T-helper 2 cell treated with Interferon-gamma antibody and Interleukin-4, amounts not matched to agents 5 μg/mL and 100 μg/mL, for 36 hours (primary cell): ENCODE measurements at regions not wholly inside any gene's neighbourhood (a gene's known extent, or its start where the extent isn't known, plus 50 kb on each side); places are given as distances from the start of the nearest gene placed in this dataset.
"Not testable (repeated sequence)": the region's sequence is repeated elsewhere in the genome, so short reads cannot be mapped to it uniquely, and the experiment has no call there.

ENCODE experiments used
- DNase-seq: peaks from one replicate; pipeline ENCODE4 v3.0.0; 2021; ENCODE audit warnings: low spot score
- H3K27ac Mint-ChIP-seq: one replicate; pipeline ENCODE4 v1.8.0; 2021; ENCODE audit warnings: mild to moderate bottlenecking, mixed read lengths
- H3K27me3 Mint-ChIP-seq: one replicate; pipeline ENCODE4 v1.8.0; 2021; ENCODE audit warnings: low read depth, mixed read lengths
- H3K36me3 Mint-ChIP-seq: one replicate; pipeline ENCODE4 v1.8.0; 2021; ENCODE audit warnings: low read depth, mixed read lengths
- H3K4me1 Mint-ChIP-seq: one replicate; pipeline ENCODE4 v1.8.0; 2021; ENCODE audit warnings: low read depth, mixed read lengths
- H3K4me3 Mint-ChIP-seq: one replicate; pipeline ENCODE4 v1.8.0; 2022; ENCODE audit warnings: mild to moderate bottlenecking, moderate library complexity, mixed read lengths
- H3K9me3 Mint-ChIP-seq: one replicate; pipeline ENCODE4 v1.8.0; 2021; ENCODE audit warnings: mixed read lengths

DNA sequence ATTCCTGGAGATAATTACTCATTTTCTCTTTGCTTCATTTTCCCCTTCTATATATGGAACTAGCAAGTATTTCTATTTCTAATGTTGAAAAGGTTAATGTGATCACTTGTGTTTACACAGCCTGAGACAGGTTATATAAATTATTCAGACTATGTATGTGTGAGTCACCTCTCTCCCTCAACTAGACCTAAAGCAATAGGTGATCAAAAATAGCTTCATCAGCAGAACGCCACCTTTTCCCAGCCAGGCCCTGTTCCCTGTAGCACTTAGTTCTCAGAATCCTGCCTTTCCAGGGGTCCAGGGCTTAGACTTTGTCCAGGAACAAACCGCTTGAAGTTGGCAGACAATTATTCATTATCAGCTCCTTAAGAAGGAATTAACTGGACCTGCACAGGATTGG, 125.3 kb upstream of the EXOC2 start:
- H3K27ac Mint-ChIP-seq, result no peak overlapping the region
- peaks cover 9% of the 10 kb centered on the region for H3K27me3 Mint-ChIP-seq
- H3K4me1 Mint-ChIP-seq, result peaks cover 8% of the 10 kb centered on the region
- H3K4me3 Mint-ChIP-seq, result no peak overlapping the region
- H3K9me3 Mint-ChIP-seq, result no peaks in the 10 kb centered on the region
- no peak for DNase-seq
- H3K36me3 Mint-ChIP-seq, result no peaks in the 10 kb centered on the region

GRCh38 chr6:816510-817084, 123.7 kb upstream of the EXOC2 start:
- DNase-seq, result peak; percentile 50

DNA sequence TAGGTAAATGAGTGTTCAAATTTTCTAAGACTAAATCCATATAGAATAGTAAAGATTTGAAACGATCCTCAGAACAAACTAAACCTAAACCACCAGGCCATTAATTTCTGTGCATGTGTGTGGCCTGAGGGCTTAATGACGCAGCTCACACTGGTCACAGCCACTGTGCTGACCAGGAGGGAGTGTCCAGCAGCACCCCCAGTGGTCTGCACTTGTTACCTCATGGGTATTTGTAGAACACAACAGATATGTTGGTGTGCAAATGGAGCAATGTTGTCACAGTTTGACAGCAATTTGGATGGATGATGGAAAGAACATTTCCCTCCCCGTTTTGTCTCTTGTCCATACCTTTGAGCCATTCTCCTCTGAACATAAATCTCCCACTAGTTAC, 122.4 kb upstream of the EXOC2 start:
- Mint-ChIP-seq H3K4me3 (no peak overlapping the region), H3K27me3 (no peaks in the 10 kb centered on the region), H3K9me3 (no peaks in the 10 kb centered on the region), H3K27ac (no peak overlapping the region), H3K36me3 (no peaks in the 10 kb centered on the region), H3K4me1 (peaks cover 8% of the 10 kb centered on the region)
- no peak for DNase-seq

More at GRCh38 chr6:816510-817084, 123.7 kb upstream of the EXOC2 start:
- Mint-ChIP-seq H3K27me3 (peaks cover 5% of the 10 kb centered on the region), H3K4me1 (peaks cover 8% of the 10 kb centered on the region), H3K9me3 (no peaks in the 10 kb centered on the region), H3K36me3 (no peaks in the 10 kb centered on the region), H3K4me3 (no peak overlapping the region), H3K27ac (no peak overlapping the region)

GRCh38 chr6:814378-815347, 121.7 kb upstream of the EXOC2 start:
- H3K27ac Mint-ChIP-seq, result no peak overlapping the region
- no peak overlapping the region for H3K4me3 Mint-ChIP-seq

GRCh38 chr6:811831-812230, 118.9 kb upstream of the EXOC2 start:
- Mint-ChIP-seq H3K27ac (no peak overlapping the region), H3K36me3 (no peaks in the 10 kb centered on the region)

More at GRCh38 chr6:814378-815347, 121.7 kb upstream of the EXOC2 start:
- H3K9me3 Mint-ChIP-seq, result no peaks in the 10 kb centered on the region
- no peaks in the 10 kb centered on the region for H3K36me3 Mint-ChIP-seq
- peaks cover 8% of the 10 kb centered on the region for H3K4me1 Mint-ChIP-seq
- no peaks in the 10 kb centered on the region for H3K27me3 Mint-ChIP-seq
- DNase-seq, result no peak

DNA sequence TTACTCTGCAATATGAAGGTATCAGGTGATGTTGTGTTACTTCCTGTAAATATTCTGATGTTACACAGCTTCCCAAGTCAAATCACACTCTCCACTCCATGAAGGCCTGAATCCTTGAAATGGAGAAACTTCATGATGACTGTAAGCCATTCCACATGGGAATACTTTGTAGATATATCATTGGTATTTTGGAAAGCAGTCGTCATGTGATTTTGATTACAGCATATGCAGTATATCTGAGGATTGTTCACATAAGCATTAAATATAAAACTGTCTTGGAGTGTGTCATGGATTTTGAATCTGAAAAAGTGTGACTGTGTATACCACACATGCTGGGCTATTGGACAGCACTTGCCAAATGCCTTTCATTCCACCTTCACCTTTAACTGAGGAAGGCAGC, 118.3 kb upstream of the EXOC2 start:
- Mint-ChIP-seq H3K4me1 (no peaks in the 10 kb centered on the region), H3K27ac (no peak overlapping the region), H3K36me3 (no peaks in the 10 kb centered on the region), H3K9me3 (no peaks in the 10 kb centered on the region), H3K4me3 (no peak overlapping the region), H3K27me3 (no peaks in the 10 kb centered on the region)
- no peak for DNase-seq

More at GRCh38 chr6:811831-812230, 118.9 kb upstream of the EXOC2 start:
- no peak for DNase-seq
- H3K9me3 Mint-ChIP-seq, result no peaks in the 10 kb centered on the region
- peaks cover 5% of the 10 kb centered on the region for H3K4me1 Mint-ChIP-seq
- H3K4me3 Mint-ChIP-seq, result no peak overlapping the region
- no peaks in the 10 kb centered on the region for H3K27me3 Mint-ChIP-seq

GRCh38 chr6:804771-805170, 111.8 kb upstream of the EXOC2 start:
- H3K36me3 Mint-ChIP-seq, result no peaks in the 10 kb centered on the region
- no peaks in the 10 kb centered on the region for H3K9me3 Mint-ChIP-seq
- no peak overlapping the region for H3K4me3 Mint-ChIP-seq
- no peaks in the 10 kb centered on the region for H3K4me1 Mint-ChIP-seq
- H3K27me3 Mint-ChIP-seq, result peaks cover 4% of the 10 kb centered on the region
- no peak for DNase-seq
- H3K27ac Mint-ChIP-seq, result no peak overlapping the region

DNA sequence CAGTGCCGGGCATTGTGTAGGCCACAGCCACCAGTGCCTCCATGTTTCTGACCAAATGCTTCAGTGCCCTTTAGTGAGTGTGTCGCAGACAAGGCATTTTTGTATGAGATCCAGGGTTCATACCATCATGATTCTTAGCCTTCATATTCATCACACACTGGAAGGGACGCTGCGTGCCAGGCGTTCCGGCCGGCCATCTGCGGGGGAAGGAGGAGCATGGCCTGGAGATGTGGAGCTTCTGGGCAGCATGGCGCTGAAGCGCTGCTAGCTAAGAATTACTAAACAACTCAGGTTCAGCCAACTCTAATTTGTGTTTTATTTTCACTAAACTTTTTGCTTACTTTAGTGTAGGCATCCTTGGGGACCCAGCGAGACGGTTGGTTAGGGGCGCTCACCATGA, 111.4 kb upstream of the EXOC2 start:
- DNase-seq, result no peak
- Mint-ChIP-seq H3K27ac (no peak overlapping the region), H3K4me1 (no peaks in the 10 kb centered on the region), H3K36me3 (no peaks in the 10 kb centered on the region), H3K4me3 (no peak overlapping the region), H3K9me3 (no peaks in the 10 kb centered on the region), H3K27me3 (peaks cover 6% of the 10 kb centered on the region)

DNA sequence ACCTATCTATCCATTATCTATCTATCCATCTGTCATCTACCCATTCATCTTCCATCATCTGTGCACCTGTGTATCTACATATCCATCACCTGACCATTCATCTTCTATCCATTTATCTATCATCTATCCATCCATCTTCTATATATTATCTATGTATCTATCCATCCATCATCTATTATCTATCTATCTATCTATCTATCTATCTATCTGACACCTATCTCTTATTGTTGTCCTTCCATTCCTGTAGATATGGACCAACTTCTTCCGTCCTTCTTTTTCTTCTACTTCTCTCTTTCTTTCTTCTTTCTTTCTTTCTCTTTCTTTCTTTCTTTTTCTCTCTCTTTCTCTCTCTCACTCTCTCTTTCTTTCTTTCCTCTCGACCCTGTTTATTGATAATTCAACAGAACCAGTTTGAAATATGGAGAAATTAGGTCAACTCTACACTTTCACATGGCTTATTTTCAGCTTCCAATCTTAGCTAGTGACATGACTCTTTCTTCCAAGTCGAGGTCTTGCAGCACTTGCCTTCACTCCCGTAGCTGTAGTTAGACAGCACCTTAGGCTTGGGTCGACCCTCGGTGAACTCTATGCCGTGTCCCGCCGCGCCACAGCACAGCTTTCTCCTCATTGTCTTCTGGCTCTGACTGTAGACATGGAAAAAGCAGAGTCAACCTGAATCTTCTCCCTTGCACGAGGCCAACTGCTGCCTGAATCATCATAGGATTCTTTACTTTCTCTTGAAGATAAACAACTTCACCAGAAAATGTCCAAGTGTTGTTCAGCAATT, 110.4 kb upstream of the EXOC2 start:
- Mint-ChIP-seq H3K27ac (no peak overlapping the region), H3K4me3 (no peak overlapping the region), H3K4me1 (no peaks in the 10 kb centered on the region), H3K36me3 (no peaks in the 10 kb centered on the region), H3K27me3 (peaks cover 13% of the 10 kb centered on the region), H3K9me3 (no peaks in the 10 kb centered on the region)
- DNase-seq, result no peak

DNA sequence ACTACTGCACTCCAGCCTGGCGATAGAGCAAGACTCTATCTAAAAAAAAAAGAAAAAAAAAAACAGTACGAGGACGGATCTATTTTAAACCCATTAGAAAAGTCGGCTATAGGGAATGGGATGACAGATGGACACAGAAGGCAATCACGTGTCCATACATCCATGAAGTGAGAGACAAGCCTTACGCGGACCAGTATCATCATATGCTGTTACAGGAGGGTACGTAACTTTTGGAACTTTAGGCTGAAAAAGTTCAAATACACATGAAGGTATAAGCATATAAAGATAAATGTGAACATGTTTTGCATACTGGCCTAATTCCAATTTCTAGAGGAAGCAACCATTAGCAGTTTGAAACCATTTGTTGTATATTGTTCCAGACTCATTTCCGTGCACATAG, 109.8 kb upstream of the EXOC2 start:
- no peak overlapping the region for H3K4me3 Mint-ChIP-seq
- no peaks in the 10 kb centered on the region for H3K9me3 Mint-ChIP-seq
- H3K27me3 Mint-ChIP-seq, result peaks cover 19% of the 10 kb centered on the region
- H3K36me3 Mint-ChIP-seq, result no peaks in the 10 kb centered on the region
- no peak overlapping the region for H3K27ac Mint-ChIP-seq
- no peaks in the 10 kb centered on the region for H3K4me1 Mint-ChIP-seq
- DNase-seq, result no peak

DNA sequence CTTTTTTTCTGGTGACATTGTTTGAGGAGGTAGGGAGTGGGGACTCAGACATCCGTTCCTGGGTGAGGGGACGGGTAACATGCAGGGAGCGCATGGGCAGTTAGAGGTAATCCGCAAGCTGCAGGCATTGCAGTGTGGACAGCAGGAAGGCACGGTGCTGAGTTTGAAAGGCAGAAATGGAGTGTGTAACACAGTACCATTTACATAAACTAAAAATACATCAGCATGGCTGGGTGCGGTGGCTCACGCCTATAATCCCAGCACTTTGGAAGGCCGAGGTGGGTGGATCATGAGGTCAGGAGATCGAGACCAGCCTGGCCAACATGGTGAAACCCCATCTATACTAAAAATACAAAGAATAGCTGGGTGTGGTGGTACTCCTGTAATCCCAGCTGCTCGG, 109.3 kb upstream of the EXOC2 start:
- H3K4me3 Mint-ChIP-seq, H3K4me1 Mint-ChIP-seq, H3K27ac Mint-ChIP-seq, H3K36me3 Mint-ChIP-seq, H3K9me3 Mint-ChIP-seq, DNase-seq: not testable (repeated sequence)
- H3K27me3 Mint-ChIP-seq, result peaks cover 24% of the 10 kb centered on the region

DNA sequence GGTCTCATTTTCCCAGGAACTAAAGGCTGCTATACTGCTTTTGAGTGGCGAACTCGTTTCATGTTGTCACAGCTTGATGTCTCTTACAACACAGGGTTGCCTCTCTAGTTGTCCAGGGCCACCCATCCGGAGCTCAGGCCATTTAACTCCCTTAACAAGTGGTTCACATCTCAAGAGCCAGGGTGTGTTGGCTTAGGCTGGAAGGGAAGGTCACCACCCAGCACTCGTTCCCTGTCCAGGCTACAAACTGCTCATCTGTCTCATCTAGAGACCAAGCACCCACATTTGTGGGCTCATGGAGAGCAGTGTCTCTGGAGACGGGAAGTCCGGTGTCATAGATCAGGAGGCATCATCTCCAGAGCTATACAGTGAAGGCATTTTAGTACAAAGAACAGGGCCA, 106.8 kb upstream of the EXOC2 start:
- Mint-ChIP-seq H3K9me3 (no peaks in the 10 kb centered on the region), H3K4me1 (no peaks in the 10 kb centered on the region), H3K27me3 (peaks cover 43% of the 10 kb centered on the region), H3K36me3 (no peaks in the 10 kb centered on the region), H3K4me3 (no peak overlapping the region), H3K27ac (no peak overlapping the region)
- DNase-seq, result no peak

DNA sequence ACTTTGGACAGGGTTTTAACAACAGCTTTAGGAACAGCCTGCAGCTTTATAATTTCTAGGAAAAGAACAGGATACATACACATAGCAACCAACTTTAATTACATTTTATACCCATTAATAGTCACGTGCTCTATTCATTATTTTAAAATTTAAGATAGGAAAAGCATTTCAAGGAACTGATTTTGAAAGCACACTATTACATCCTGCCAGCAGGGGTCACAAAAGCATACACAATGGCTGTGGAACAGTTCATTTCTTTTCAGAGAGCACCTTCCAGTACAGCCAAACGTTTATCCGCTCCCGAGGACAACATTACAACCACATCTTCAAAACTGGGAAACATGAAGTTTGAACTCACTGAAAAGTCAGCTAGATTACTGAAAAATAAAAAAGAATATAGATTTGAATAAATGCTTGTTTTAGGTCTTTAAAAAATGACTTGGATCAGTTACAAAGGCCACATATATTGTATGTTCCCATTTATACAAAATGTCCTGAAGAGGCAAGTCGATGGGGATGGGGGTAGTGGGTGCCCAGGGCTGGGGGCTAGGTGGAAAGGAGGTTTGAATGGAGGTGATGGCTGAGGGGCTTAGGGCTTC, 104.6 kb upstream of the EXOC2 start:
- no peak for DNase-seq
- Mint-ChIP-seq H3K4me1 (no peaks in the 10 kb centered on the region), H3K27me3 (peaks cover 61% of the 10 kb centered on the region), H3K27ac (no peak overlapping the region), H3K9me3 (no peaks in the 10 kb centered on the region), H3K4me3 (no peak overlapping the region), H3K36me3 (no peaks in the 10 kb centered on the region)
